HUES64 (cell line): ENCODE measurements at regions not wholly inside any gene's neighbourhood (a gene's known extent, or its start where the extent isn't known, plus 50 kb on each side); places are given as distances from the start of the nearest gene placed in this dataset.
"Not testable (repeated sequence)": the region's sequence is repeated elsewhere in the genome, so short reads cannot be mapped to it uniquely, and the experiment has no call there.

ENCODE experiments used
- H3K27ac ChIP-seq: 2 replicates; pipeline ENCODE4 v1.7.0; 2013; ENCODE audit warnings: low read depth, low read length, inconsistent platforms
- H3K27me3 ChIP-seq: 2 replicates; pipeline ENCODE4 v1.6.1; 2013; ENCODE audit warnings: mild to moderate bottlenecking, low read length; ENCODE audit not compliant: insufficient read depth
- H3K36me3 ChIP-seq: 2 replicates; pipeline ENCODE4 v1.6.1; 2013; ENCODE audit warnings: mild to moderate bottlenecking, low read length; ENCODE audit not compliant: insufficient read depth
- H3K4me1 ChIP-seq: 2 replicates; pipeline ENCODE4 v1.6.1; 2013; ENCODE audit warnings: mild to moderate bottlenecking, low read length, moderate library complexity; ENCODE audit not compliant: insufficient read depth
- H3K4me3 ChIP-seq: 2 replicates; pipeline ENCODE4 v1.5.1; 2013; ENCODE audit warnings: mild to moderate bottlenecking, low read length, moderate library complexity
- H3K9ac ChIP-seq: 2 replicates; pipeline ENCODE4 v1.6.1; 2013; ENCODE audit warnings: mild to moderate bottlenecking, low read depth, low read length
- H3K9me3 ChIP-seq: 2 replicates; pipeline ENCODE4 v1.6.1; 2013; ENCODE audit warnings: low read depth, low read length; ENCODE audit not compliant: insufficient read depth
- WGBS: fragments of 150-250, 120-280 bp; methylation state at CpG from one replicate; pipeline ENCODE4 v1.1.7; 2013; ENCODE audit warnings: missing lambda C conversion rate; 5-methylcytosine and 5-hydroxymethylcytosine counted together

GRCh38 chr10:63042256-63042655 is 90.9 kb upstream of the NRBF2 start:
- Histone ChIP-seq H3K4me1 (no peaks in the 10 kb centered on the region), H3K27ac (no peak overlapping the region), H3K9me3 (peaks cover 4% of the 10 kb centered on the region; the same call in 1 of the 2 replicates), H3K36me3 (no peaks in the 10 kb centered on the region), H3K27me3 (no peaks in the 10 kb centered on the region), H3K4me3 (no peak overlapping the region), H3K9ac (no peak overlapping the region)
- 91% methylated on average over 4 of the region's 4 CpGs for WGBS

- WGBS, result 95% methylated on average over 35 of the region's 42 CpGs
- H3K4me1 ChIP-seq, H3K9me3 ChIP-seq, H3K27ac ChIP-seq, H3K27me3 ChIP-seq, H3K9ac ChIP-seq, H3K36me3 ChIP-seq, H3K4me3 ChIP-seq: not testable (repeated sequence)
These were observed 99.4 kb upstream of the NRBF2 start for GRCh38 chr10:63033616-63034185.

GRCh38 chr10:63030536-63030935 is 102.6 kb upstream of the NRBF2 start:
- Histone ChIP-seq H3K36me3 (no peaks in the 10 kb centered on the region), H3K4me3 (no peak overlapping the region), H3K9ac (no peak overlapping the region), H3K27ac (no peak overlapping the region), H3K27me3 (no peaks in the 10 kb centered on the region), H3K4me1 (no peaks in the 10 kb centered on the region), H3K9me3 (no peaks in the 10 kb centered on the region)
- 92% methylated on average over 4 of the region's 4 CpGs for WGBS

- Histone ChIP-seq H3K9ac (no peak overlapping the region), H3K27ac (no peak overlapping the region), H3K4me3 (no peak overlapping the region), H3K27me3 (no peaks in the 10 kb centered on the region), H3K36me3 (no peaks in the 10 kb centered on the region), H3K4me1 (no peaks in the 10 kb centered on the region), H3K9me3 (no peaks in the 10 kb centered on the region)
- 90% methylated on average over 5 of the region's 6 CpGs for WGBS
These were observed 105.6 kb upstream of the NRBF2 start for GRCh38 chr10:63027531-63027930.

GRCh38 chr10:63021225-63021624 is 111.9 kb upstream of the NRBF2 start:
- 92% methylated on average over 1 of the region's 1 CpG for WGBS

GRCh38 chr10:63013755-63014154 is 119.4 kb upstream of the NRBF2 start:
- H3K36me3 ChIP-seq, result no peaks in the 10 kb centered on the region
- 93% methylated on average over 1 of the region's 1 CpG for WGBS
- H3K4me3 ChIP-seq, result no peak overlapping the region
- H3K4me1 ChIP-seq, result no peaks in the 10 kb centered on the region
- H3K27me3 ChIP-seq, result no peaks in the 10 kb centered on the region
- no peak overlapping the region for H3K27ac ChIP-seq
- H3K9me3 ChIP-seq, result no peaks in the 10 kb centered on the region
- H3K9ac ChIP-seq, result no peak overlapping the region

More at GRCh38 chr10:63021225-63021624, 111.9 kb upstream of the NRBF2 start:
- Histone ChIP-seq H3K9ac (no peak overlapping the region), H3K9me3 (no peaks in the 10 kb centered on the region), H3K27ac (no peak overlapping the region), H3K27me3 (no peaks in the 10 kb centered on the region), H3K36me3 (no peaks in the 10 kb centered on the region), H3K4me3 (no peak overlapping the region), H3K4me1 (no peaks in the 10 kb centered on the region)

GRCh38 chr10:63012623-63013022 is 120.5 kb upstream of the NRBF2 start:
- H3K9ac ChIP-seq, result no peak overlapping the region
- no peaks in the 10 kb centered on the region for H3K4me1 ChIP-seq
- H3K9me3 ChIP-seq, result no peaks in the 10 kb centered on the region
- no peak overlapping the region for H3K27ac ChIP-seq
- no peak overlapping the region for H3K4me3 ChIP-seq
- H3K36me3 ChIP-seq, result no peaks in the 10 kb centered on the region
- no peaks in the 10 kb centered on the region for H3K27me3 ChIP-seq

- no peak overlapping the region for H3K9ac ChIP-seq
- no peaks in the 10 kb centered on the region for H3K36me3 ChIP-seq
- H3K4me3 ChIP-seq, result no peak overlapping the region
- no CpG with 5 or more reads among the region's 1 CpG for WGBS
- no peak overlapping the region for H3K27ac ChIP-seq
- no peaks in the 10 kb centered on the region for H3K27me3 ChIP-seq
- H3K4me1 ChIP-seq, result no peaks in the 10 kb centered on the region
- no peaks in the 10 kb centered on the region for H3K9me3 ChIP-seq
These were observed 122.9 kb upstream of the NRBF2 start for GRCh38 chr10:63010203-63010602.

GRCh38 chr10:63008491-63008890 is 124.6 kb upstream of the NRBF2 start:
- no peaks in the 10 kb centered on the region for H3K36me3 ChIP-seq
- H3K4me3 ChIP-seq, result no peak overlapping the region
- no peak overlapping the region for H3K9ac ChIP-seq
- H3K27ac ChIP-seq, result no peak overlapping the region
- H3K9me3 ChIP-seq, result no peaks in the 10 kb centered on the region
- H3K4me1 ChIP-seq, result no peaks in the 10 kb centered on the region
- no peaks in the 10 kb centered on the region for H3K27me3 ChIP-seq

GRCh38 chr10:63007112-63007511 is 126.0 kb upstream of the NRBF2 start:
- Histone ChIP-seq H3K36me3 (no peaks in the 10 kb centered on the region), H3K27me3 (no peaks in the 10 kb centered on the region), H3K27ac (no peak overlapping the region), H3K9me3 (no peaks in the 10 kb centered on the region), H3K4me3 (no peak overlapping the region), H3K9ac (no peak overlapping the region), H3K4me1 (no peaks in the 10 kb centered on the region)
- WGBS, result 95% methylated on average over 7 of the region's 9 CpGs

GRCh38 chr10:63005246-63005645 is 127.9 kb upstream of the NRBF2 start:
- no peak overlapping the region for H3K4me3 ChIP-seq

GRCh38 chr10:63003816-63004453 is 129.2 kb upstream of the NRBF2 start:
- H3K4me1 ChIP-seq, result no peaks in the 10 kb centered on the region
- WGBS, result 67% methylated on average over 5 of the region's 5 CpGs

More at GRCh38 chr10:63005246-63005645, 127.9 kb upstream of the NRBF2 start:
- Histone ChIP-seq H3K27me3 (no peaks in the 10 kb centered on the region), H3K9ac (no peak overlapping the region), H3K4me1 (no peaks in the 10 kb centered on the region), H3K27ac (no peak overlapping the region), H3K36me3 (no peaks in the 10 kb centered on the region), H3K9me3 (no peaks in the 10 kb centered on the region)
- 91% methylated on average over 3 of the region's 3 CpGs for WGBS

More at GRCh38 chr10:63003816-63004453, 129.2 kb upstream of the NRBF2 start:
- H3K4me3 ChIP-seq, result no peak overlapping the region
- no peak overlapping the region for H3K9ac ChIP-seq
- H3K36me3 ChIP-seq, result no peaks in the 10 kb centered on the region
- no peaks in the 10 kb centered on the region for H3K27me3 ChIP-seq
- H3K27ac ChIP-seq, result no peak overlapping the region
- H3K9me3 ChIP-seq, result no peaks in the 10 kb centered on the region
